ENCODE measurements at regions not wholly inside any gene's neighbourhood (a gene's known extent, or its start where the extent isn't known, plus 50 kb on each side); places are given as distances from the start of the nearest gene placed in this dataset.
"Not testable (repeated sequence)": the region's sequence is repeated elsewhere in the genome, so short reads cannot be mapped to it uniquely, and the experiment has no call there.

- DNase-seq (ENCODE audit: low read depth), result peak; percentile 71
Observed at GRCh38 chr1:121519042-121519755, 334.4 kb downstream of the SRGAP2C start.

- not testable (repeated sequence) for DNase-seq (ENCODE audit: low read depth)
Observed at GRCh38 chr1:121519756-121520286, 335.0 kb downstream of the SRGAP2C start.

- DNase-seq (ENCODE audit: low read depth), result no peak
Observed at GRCh38 chr1:121522061-121522759, 337.4 kb downstream of the SRGAP2C start.

- DNase-seq (ENCODE audit: low read depth), result not testable (repeated sequence)
Observed at GRCh38 chr1:121523112-121523511, 338.3 kb downstream of the SRGAP2C start.

- no peak for DNase-seq (ENCODE audit: low read depth)
Observed at GRCh38 chr1:121525355-121525754, 340.6 kb downstream of the SRGAP2C start.

GRCh38 chr1:121528958-121529357, 344.2 kb downstream of the SRGAP2C start:
- DNase-seq (ENCODE audit: low read depth), result not testable (repeated sequence)

- DNase-seq (ENCODE audit: low read depth), result not testable (repeated sequence)
Observed at GRCh38 chr1:121530026-121530425, 345.3 kb downstream of the SRGAP2C start.

- not testable (repeated sequence) for DNase-seq (ENCODE audit: low read depth)
Observed at GRCh38 chr1:121531747-121532146, 347.0 kb downstream of the SRGAP2C start.

GRCh38 chr1:121538148-121538547, 353.4 kb downstream of the SRGAP2C start:
- DNase-seq (ENCODE audit: low read depth), result not testable (repeated sequence)

GRCh38 chr1:121538943-121539575, 354.3 kb downstream of the SRGAP2C start:
- no peak for DNase-seq (ENCODE audit: low read depth)

GRCh38 chr1:121543988-121544387, 359.2 kb downstream of the SRGAP2C start:
- not testable (repeated sequence) for DNase-seq (ENCODE audit: low read depth)

GRCh38 chr1:121544500-121544899, 359.7 kb downstream of the SRGAP2C start:
- no peak for DNase-seq (ENCODE audit: low read depth)

- not testable (repeated sequence) for DNase-seq (ENCODE audit: low read depth)
Observed at GRCh38 chr1:121545899-121546298, 361.1 kb downstream of the SRGAP2C start.

GRCh38 chr1:121546830-121547591, 362.2 kb downstream of the SRGAP2C start:
- DNase-seq (ENCODE audit: low read depth), result no peak

GRCh38 chr1:121547726-121548125, 363.0 kb downstream of the SRGAP2C start:
- DNase-seq (ENCODE audit: low read depth), result not testable (repeated sequence)

GRCh38 chr1:121550817-121551216, 366.0 kb downstream of the SRGAP2C start:
- DNase-seq (ENCODE audit: low read depth), result not testable (repeated sequence)

GRCh38 chr1:121551491-121551890, 366.7 kb downstream of the SRGAP2C start:
- DNase-seq (ENCODE audit: low read depth), result not testable (repeated sequence)

- DNase-seq (ENCODE audit: low read depth), result not testable (repeated sequence)
Observed at GRCh38 chr1:121556560-121556959, 371.8 kb downstream of the SRGAP2C start.

GRCh38 chr1:121558034-121558433, 373.3 kb downstream of the SRGAP2C start:
- DNase-seq (ENCODE audit: low read depth), result not testable (repeated sequence)

- DNase-seq (ENCODE audit: low read depth), result no peak
Observed at GRCh38 chr1:121558514-121558913, 373.7 kb downstream of the SRGAP2C start.

GRCh38 chr1:121566346-121566745, 381.6 kb downstream of the SRGAP2C start:
- DNase-seq (ENCODE audit: low read depth), result no peak

GRCh38 chr1:121569428-121569827, 384.7 kb downstream of the SRGAP2C start:
- no peak for DNase-seq (ENCODE audit: low read depth)

All from T-helper 22 cell (primary cell).